BE2C (cell line): ENCODE measurements at regions not wholly inside any gene's neighbourhood (a gene's known extent, or its start where the extent isn't known, plus 50 kb on each side); places are given as distances from the start of the nearest gene placed in this dataset.
"Not testable (repeated sequence)": the region's sequence is repeated elsewhere in the genome, so short reads cannot be mapped to it uniquely, and the experiment has no call there.

Experiments
- DNase-seq: peaks from one replicate; pipeline ENCODE4 v3.0.0-alpha.2; 2020
- H3K27me3 ChIP-seq: fragments of 250-450 bp; sonication (Bioruptor Pico); 2 replicates; pipeline ENCODE4 v1.5.1; 2020; ENCODE audit warnings: mild to moderate bottlenecking
- H3K36me3 ChIP-seq: fragments of 250-450 bp; sonication (Bioruptor Pico); 2 replicates; pipeline ENCODE4 v1.5.1; 2020; ENCODE audit warnings: mild to moderate bottlenecking
- H3K4me1 ChIP-seq: fragments of 250-450 bp; sonication (Bioruptor Pico); 2 replicates; pipeline ENCODE4 v1.5.1; 2020
- H3K4me3 ChIP-seq: 2 replicates; pipeline ENCODE4 v1.5.1; 2011; ENCODE audit warnings: low read depth, low read length
- H3K9me3 ChIP-seq: fragments of 250-450 bp; sonication (Bioruptor Pico); 2 replicates; pipeline ENCODE4 v1.5.1; 2020
- CTCF ChIP-seq: IDR thresholded peaks from 2 replicates; pipeline ENCODE4 v1.5.1; 2012; ENCODE audit warnings: mild to moderate bottlenecking, low read depth, low read length

GRCh38 chr2:78145997-78146722 lies 624.0 kb upstream of the LRRTM4 start:
- no peaks in the 10 kb centered on the region for H3K36me3 ChIP-seq
- TF ChIP-seq CTCF = no peak
- H3K9me3 ChIP-seq = no peaks in the 10 kb centered on the region
- no peak overlapping the region for H3K4me3 ChIP-seq
- H3K27me3 ChIP-seq = no peaks in the 10 kb centered on the region
- no peaks in the 10 kb centered on the region for H3K4me1 ChIP-seq
- DNase-seq = no peak

- Histone ChIP-seq H3K36me3 (no peaks in the 10 kb centered on the region), H3K4me3 (no peak overlapping the region), H3K27me3 (no peaks in the 10 kb centered on the region), H3K4me1 (no peaks in the 10 kb centered on the region), H3K9me3 (no peaks in the 10 kb centered on the region)
- TF ChIP-seq CTCF = no peak
- DNase-seq = peak; percentile 15
Measured at GRCh38 chr2:78147466-78147865, 625.3 kb upstream of the LRRTM4 start.

GRCh38 chr2:78154586-78154985 lies 632.4 kb upstream of the LRRTM4 start:
- Histone ChIP-seq H3K4me1 (no peaks in the 10 kb centered on the region), H3K9me3 (no peaks in the 10 kb centered on the region), H3K36me3 (no peaks in the 10 kb centered on the region), H3K27me3 (no peaks in the 10 kb centered on the region), H3K4me3 (no peak overlapping the region)
- no peak for TF ChIP-seq CTCF
- peak; percentile 66 for DNase-seq

GRCh38 chr2:78162202-78162601 lies 640.0 kb upstream of the LRRTM4 start:
- no peak for DNase-seq
- Histone ChIP-seq H3K36me3 (no peaks in the 10 kb centered on the region), H3K4me1 (no peaks in the 10 kb centered on the region), H3K9me3 (no peaks in the 10 kb centered on the region), H3K4me3 (no peak overlapping the region), H3K27me3 (no peaks in the 10 kb centered on the region)
- no peak for TF ChIP-seq CTCF

- DNase-seq, H3K4me3 ChIP-seq, H3K4me1 ChIP-seq, H3K36me3 ChIP-seq, H3K9me3 ChIP-seq, H3K27me3 ChIP-seq: not testable (repeated sequence)
Measured at GRCh38 chr2:78172157-78172556, 650.0 kb upstream of the LRRTM4 start.

- H3K4me1 ChIP-seq = no peaks in the 10 kb centered on the region
- H3K9me3 ChIP-seq = no peaks in the 10 kb centered on the region
- no peaks in the 10 kb centered on the region for H3K36me3 ChIP-seq
- no peak for DNase-seq
- no peak overlapping the region for H3K4me3 ChIP-seq
- H3K27me3 ChIP-seq = no peaks in the 10 kb centered on the region
- TF ChIP-seq CTCF = no peak
Measured at GRCh38 chr2:78175645-78176044, 653.5 kb upstream of the LRRTM4 start.

GRCh38 chr2:78201064-78201575 lies 678.9 kb upstream of the LRRTM4 start:
- no peak for TF ChIP-seq CTCF
- Histone ChIP-seq H3K36me3 (no peaks in the 10 kb centered on the region), H3K4me3 (no peak overlapping the region), H3K9me3 (no peaks in the 10 kb centered on the region), H3K4me1 (no peaks in the 10 kb centered on the region), H3K27me3 (no peaks in the 10 kb centered on the region)
- no peak for DNase-seq
